NCI-H1436 (cell line): ENCODE measurements at regions not wholly inside any gene's neighbourhood (a gene's known extent, or its start where the extent isn't known, plus 50 kb on each side); places are given as distances from the start of the nearest gene placed in this dataset.
"Not testable (repeated sequence)": the region's sequence is repeated elsewhere in the genome, so short reads cannot be mapped to it uniquely, and the experiment has no call there.

Experiments
- DNase-seq: peaks from one replicate; lab custom pipeline; 2025; lab: John Stamatoyannopoulos, UW

DNA sequence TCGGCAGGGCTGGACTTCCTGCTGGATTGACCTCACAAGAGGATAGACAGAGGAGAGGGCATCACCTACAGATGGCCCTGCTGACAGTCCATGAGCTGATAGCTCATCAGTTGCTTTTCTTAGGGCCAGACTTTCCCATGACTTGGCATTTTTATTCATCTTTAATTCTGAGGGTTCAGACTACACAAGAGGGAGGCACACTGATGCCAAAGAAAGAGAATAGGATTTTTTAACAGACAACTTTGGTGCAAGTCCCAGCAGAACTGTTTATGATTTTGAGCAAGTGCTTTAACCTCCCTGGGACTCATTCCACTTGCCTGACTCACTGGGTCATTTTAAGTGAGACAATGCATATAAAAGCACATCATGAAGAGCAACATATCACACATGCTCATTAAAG is 299.2 kb downstream of the INSIG2 start:
- DNase-seq: no peak

DNA sequence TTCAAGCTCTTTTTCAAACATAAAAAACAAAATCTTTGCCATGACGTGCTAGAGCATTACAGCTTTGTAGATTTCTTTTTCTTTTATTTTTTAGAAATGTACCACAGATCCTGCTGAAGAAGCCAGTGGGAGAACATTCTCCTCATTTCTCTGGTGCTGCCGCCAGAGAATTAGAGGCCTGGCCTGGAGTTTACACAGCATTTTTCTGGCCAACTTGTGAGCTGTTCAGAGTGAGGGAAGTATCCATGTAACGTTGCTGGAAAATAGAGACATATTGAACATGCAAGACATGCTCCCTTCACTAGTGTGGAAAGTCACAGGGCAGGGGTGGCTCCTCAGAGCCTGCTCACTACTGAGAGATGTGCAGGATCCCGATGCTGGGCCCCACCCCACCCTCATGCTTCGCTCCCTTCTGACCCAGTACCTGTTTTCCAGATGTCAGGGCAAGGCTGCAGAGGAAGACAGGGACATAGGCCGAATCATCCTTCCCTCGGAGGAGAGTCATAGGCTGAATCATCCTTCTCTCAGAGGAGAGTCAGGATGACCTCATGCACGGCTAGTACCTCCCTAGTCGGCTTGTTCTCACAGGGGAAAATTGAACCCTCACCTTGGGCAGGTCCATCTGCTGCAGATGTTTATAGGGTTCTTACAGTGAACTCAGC is 298.5 kb downstream of the INSIG2 start:
- DNase-seq: no peak

DNA sequence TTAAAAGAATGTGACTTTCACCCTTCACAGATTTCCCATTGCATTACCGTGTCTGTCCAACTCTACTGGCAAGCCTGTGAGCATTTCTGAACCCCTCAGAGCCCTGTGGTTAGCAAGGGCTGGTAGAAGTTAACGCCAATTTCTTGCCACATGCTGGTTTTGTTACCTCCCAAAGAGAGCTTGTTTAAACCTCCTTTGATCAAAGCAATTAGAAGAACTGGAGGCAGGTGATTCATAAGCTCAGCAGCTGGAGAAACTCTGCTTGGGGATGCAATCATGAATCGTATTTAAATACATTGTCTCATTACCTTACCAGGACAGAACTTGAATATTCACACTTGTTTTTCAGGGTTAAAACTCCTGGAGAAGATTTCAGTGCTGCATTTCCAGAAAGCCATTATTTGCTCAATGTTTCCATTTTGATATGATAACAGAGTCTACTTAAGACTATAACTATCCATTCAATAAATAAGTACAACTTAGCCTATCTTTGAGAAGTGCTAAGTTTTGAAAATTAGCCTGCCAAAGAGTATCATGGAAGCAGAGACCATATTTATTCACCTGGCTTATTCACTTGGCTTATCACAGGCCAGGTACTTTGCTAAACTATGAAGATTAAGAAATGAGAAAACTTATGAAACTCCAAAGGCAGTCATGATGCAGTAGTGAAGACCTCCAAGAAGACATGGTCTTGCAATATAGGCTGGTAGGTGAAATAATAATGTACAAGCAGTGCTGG is 292.8 kb downstream of the INSIG2 start:
- DNase-seq: no peak

DNA sequence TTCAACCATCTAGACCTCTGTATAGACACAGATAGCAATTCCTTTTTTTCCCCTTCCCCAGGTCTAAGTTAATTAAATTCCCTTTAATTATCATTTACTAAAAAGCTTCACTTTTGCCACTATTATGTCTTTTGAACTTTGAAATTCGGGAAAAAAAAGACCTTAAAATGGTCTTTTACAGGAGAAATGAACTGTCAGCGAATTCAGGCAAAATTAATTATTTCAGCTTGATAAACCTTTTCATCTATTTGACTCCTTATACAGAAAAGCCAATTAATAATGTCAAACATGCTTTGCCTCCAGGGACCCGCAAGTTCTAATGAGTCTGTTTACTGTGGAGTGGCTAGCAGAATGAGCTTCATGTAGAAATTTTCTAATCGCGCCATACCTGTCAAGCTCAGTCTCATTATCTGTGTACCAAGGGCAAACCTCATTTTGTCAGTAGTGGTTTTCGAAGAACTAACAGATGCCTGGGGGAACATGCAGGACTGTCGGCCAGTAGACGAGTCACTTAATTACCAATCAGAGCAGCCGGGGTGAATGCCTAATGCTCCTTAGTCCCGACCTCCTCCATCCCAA is 287.7 kb downstream of the INSIG2 start:
- DNase-seq: no peak

DNA sequence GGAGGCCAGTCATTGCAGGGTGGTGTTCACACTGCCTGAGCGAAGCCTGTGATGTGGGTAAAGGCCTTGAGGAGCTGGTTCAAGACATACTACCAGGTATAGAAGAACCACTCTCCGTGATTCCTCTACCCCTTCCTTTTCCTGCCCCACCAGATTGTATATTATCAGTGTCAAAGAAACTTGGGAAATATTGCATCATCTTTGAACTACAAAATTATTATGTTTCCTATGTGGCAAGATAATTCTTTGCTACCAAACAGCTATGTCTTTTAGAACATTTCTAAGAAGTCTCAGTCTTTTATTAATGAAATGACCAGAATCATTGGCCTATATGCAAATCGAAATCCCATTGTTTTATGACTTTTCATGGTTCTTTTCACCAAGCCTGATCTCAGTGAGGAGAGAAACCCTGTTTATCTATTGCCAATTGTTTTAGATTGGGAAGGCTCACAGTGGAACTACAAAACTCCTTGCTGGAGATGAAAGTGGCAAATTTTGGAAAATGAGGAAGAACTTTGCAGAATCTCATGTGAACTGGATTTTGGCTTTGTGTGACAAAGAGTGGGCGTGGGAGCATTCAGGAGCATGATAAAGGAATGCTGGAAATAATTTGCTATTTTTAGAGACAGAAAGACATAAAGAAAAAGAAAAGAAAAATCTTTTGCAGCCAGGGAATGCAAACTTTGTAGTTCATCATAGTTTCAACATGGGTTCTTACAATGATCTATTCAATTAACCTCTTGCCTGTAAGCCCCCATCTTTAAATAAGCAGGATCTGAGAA is 286.9 kb downstream of the INSIG2 start:
- DNase-seq: no peak

DNA sequence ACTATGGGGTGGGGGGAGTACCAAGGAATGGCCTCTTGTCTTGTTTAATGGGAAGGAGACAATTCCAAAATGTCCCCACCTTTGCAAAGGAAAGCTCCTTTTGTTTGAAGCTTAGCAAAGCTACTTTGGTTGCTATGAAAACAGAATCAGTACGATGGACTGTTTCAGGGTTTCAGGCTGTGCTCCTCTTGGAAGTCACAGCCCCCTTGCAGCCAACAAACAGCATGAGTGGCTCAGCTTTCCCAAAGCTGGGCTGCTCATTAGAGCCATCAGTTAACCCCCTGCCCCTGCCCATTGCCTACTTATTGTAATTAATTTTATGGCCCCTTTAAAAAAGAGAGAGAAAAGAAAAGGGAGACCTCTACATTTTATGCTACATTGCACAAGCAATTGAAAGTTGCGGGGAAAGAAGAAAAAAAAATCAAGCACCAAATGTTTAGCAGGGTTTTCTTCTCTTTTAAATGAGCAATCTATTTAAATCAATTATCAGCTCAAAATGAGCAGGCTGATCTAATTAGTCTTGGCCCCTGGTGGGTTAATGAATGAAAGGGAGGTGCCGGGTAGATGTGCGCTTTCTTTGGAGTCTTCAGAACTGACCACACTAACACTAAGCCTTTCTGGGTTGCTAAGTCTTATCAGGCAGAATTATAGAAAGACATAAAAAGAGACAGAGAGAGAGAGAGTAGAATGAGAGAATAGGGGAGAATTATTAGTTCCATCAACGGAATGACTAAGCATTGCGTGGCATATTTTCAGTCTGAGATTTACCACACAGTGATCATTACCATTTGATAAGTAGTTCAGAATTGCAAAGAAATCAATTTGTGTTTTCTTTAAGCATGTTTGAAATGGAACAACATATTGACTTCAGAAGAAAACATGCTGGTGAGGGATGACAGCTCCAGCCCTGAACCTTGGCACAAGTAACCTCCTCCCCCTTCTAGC is 284.9 kb downstream of the INSIG2 start:
- DNase-seq: no peak

DNA sequence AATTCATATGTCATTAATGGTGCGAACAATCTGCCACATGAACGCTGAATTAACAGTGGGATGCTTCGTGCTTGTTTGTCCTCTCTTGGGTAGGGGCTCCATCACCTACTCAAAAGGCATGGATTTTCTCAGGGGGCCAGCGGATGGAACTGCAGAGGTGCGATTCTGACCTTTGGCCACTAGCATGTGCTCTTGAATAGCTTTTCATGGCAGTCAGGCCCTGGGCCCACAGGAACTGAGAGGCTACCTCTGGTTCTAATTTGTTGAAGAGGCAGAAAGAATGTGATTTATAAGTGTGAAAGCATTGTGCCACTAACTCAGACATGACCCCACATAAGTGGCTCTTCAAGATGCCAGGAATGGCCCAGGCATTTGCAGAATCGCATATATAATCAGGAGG is 283.2 kb downstream of the INSIG2 start:
- DNase-seq: no peak

DNA sequence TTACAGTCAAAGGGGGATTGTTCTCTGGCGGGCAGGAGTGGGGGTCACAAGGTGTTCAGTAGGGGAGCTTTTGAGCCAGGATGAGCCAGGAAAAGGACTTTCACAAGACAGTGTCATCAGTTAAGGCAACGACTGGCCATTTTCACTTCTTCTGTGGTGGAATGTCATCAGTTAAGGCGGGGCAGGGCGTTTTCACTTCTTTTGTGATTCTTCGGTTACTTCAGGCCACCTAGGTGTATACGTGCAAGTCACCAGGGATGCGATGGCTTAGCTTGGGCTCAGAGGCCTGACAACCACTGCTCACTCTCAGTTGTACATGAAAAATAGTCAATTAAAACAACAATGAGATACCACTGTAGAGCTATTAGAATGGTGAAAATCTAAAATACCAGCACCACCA is 281.2 kb downstream of the INSIG2 start:
- not testable (repeated sequence) for DNase-seq

DNA sequence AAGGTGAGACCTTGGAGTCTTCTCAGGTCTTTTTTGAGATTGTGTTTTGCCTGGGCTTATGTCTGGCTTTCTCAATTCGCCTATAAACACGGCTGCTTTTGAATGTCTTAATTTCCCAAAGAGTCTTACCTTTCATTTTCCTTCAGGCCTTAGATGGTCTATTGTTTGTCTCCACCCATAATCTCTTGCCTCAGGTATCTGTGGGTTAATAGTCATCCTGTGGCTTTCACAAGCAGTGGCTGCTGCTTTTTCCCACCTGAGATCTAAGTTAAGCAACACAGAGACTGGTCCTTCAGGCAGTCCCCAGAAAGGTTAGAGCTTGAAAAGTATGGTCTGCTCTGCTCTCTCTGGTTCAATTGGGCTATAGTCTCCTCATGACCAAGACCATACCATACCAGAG is 275.3 kb downstream of the INSIG2 start:
- no peak for DNase-seq

DNA sequence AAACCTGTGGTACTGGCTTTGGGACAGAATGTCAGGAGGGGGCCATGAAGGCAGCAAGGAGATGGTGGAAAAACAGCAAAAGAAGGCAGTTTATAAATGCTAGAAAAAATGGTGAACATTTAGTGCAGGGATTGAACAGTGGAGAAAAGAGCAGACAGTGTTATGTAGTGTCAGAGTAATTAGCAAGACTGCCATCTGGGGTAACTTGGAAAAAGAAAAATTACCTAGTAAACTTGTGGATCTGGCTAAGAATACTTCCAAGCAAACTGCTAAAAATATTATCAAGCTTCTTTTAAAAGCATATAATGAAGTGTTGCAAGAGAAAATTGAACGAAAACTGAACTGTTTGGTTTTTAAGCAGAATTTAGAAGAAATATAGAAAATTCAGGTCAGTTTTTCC is 267.8 kb downstream of the INSIG2 start:
- DNase-seq: no peak

DNA sequence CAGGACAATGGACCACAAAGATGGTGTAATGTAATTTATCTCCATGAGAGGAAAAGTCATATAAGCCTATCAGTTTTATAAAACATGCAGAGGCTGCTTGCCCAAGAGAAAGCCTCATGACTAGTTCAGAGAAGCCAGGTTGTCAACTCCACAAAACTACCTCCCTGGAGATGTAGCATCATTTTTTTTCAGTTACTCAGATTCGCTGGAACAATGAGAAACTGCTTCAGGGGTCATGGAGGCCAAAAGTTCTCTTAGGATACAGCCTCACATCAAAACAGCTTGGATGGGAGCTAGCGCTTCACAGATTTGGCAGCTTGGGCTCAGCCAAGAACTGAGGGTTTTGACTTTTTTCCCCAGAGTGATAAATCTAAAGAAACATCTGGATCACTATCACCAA is 263.5 kb downstream of the INSIG2 start:
- DNase-seq: no peak

DNA sequence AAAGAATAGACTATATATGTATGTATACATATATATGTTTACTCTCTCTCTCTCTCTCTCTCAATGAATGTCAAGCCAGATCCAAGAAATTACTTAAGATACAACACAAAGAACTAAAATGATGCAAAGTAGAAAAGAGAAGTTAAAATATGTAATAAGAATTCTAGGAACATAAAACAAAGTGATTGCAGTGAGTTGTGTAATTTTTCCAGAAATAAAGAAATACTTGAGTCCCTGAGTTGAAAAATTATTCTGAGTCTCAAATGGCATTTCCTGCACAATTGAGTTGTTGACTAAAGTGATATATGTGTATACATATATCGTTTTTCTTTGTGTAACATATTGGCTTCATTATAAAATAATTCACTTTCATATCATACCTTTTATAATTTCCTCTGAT is 262.4 kb downstream of the INSIG2 start:
- no peak for DNase-seq

DNA sequence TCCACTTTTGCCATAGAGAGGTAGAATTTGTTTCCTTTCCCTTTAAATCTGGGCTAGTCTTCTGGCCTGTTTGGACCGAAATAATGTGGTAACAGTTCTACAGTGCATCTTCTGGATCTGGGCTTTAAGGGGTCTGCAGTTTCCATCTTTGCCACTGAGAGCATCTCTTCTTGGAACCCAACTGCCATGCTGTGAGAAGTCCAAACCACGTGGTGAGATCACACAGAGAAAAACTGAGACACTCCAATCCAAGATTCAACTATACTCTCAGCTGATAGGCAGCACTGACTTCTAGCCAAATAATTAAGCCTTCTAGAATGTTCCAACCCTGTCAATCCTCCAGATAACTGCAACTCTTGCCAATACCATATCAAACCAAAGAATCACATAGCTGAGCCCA is 261.1 kb downstream of the INSIG2 start:
- no peak for DNase-seq

DNA sequence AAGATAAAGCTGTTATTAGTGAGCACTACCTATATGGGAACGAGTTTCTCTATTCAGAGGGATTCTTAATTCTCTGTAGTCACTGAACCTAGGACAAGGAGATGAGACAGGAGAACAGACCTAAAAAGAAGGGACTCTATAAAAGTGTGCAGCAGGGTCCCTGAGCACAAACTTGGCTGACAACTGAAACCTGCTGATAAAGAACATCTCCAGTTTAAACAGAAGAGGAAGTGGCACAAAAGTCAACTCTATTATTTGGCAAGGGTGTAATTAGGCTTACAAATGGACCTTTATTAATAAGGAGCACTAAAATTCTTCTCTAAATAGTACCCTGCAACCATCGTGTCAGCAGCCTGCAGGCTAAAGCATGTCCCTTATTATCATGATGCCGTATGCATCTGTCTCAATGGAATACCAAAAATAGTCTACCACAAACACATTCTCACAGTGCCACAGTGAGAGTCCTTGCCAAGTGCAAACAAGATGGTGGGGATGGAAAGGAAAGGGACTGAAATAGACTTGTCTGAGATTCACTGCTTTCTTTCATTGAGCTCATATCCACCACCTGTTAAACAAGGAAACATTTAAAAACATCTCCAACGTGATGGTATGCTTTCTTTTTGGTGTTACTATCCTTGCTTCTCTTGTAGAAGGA is 260.2 kb downstream of the INSIG2 start:
- no peak for DNase-seq

DNA sequence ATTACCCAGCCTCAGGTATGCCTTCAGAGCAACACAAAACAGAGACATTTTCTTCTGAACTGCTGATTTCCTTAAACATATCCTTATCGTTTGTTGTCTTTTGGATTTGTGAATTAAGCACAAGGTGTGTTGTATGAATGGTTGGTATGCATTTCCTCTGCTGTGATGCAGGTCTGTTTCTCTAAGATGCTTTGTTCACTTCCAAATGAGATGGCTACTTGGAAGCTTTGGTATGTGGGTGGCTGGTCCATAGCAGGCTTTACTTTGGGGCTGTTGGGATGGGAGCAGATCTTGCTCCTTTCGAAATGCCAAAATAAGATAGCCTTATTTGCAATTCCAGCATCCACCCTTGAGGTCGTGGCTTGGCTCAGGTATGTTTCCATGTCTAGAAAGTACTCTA is 257.2 kb downstream of the INSIG2 start:
- no peak for DNase-seq

DNA sequence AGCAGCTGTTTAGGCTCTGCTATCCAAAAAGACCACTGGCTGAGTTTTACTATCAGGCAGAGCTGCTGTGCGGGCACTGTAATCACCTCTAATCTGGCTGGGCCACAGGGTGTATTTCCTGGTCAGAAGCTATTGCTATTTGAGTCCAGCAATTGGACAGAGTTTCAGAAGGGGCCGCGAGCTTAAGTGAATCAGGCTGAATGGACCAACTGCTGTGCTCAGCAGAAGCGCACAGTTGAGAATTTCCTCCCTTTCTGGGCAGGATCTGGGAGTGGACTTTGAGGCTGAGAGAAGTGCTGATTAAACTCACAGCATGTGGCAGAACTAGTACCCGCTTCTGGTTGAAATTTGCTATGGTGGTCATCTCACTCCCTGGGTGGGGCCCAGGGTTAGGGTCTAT is 251.8 kb downstream of the INSIG2 start:
- DNase-seq: no peak

DNA sequence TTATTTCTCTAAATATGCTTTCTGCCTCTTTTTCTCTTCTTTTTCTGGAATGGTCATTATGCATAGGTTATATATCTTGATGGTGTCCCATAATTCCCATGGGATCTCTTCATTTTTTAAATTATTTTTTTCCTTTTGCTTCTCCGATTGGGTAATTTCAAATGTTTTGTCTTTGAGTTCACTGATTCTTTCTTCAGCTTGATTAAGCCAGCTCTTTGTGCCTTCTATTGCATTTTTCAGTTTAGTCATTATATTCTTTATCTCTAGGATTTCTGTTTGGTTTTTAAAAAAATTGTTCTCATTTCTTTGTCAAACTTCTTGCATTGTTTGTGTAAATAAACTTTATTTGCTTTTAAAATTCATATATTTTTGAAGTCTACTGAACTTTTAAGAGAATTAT is 251.1 kb downstream of the INSIG2 start:
- DNase-seq: no peak

DNA sequence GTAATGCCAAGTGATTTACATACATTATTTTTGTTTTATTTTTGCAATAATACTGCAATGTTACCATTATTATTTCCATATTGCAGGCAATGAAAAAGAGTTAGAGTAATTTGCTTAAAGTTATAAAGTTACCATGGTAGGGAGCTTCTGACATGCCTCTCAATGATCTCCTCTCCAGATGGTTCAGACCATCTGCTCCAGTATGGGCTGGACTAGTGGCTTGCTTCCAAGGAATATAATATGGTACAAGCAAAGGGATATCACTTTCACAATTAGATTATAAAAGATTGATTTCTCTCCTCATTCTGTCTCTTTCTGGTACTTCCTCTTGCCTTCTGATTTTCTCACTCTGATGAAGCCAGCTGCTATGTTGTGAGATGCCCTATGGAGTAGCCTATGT is 245.4 kb downstream of the INSIG2 start:
- DNase-seq: no peak

DNA sequence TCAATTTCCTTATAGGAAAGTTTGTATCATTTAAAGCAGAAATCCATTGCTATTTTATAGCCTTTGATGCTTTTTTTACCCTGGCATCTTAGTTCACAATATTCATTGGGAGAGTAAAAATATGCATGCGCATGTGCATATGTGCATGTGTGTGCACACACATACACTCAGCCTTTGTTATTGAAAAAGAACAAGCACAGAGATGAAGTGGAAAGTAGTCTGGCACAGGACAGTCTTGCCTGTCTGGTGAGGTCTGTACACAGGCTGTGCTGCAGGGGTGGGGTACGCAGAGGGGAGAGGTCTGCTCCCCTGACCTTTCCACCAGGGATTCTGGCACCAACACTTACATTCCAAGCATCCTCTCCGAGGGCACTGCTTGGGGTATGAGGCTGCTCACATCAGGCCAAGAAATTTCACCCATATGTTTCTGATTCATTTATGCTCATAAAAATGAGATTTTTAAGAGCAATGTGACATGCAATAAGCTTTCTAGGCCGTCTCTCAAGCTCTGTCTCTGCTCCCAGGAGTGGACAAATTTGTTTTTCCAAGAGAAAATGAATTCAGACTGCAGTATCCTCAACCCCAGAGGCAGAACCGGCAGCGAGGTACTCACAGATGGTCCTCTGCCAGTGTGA is 237.2 kb downstream of the INSIG2 start:
- no peak for DNase-seq

DNA sequence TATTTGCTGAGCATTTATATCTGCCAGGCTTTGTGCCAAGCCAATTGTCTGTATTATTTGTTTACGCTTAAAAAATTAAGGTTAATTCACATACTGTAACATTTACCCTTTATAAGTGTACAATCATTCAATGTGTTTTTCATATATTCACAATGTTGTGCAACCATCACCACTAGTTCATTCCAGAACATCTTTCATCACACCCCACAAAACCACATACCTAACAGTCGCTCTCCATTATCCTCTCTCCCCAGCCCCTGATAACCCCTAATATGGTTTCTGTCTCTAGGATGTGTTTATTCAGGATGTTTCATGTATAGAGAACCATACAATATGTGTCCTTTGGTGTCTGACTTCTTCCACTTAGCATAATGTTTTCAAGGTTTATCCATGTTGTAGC is 234.1 kb downstream of the INSIG2 start:
- no peak for DNase-seq
